ENCODE measurements at regions not wholly inside any gene's neighbourhood (a gene's known extent, or its start where the extent isn't known, plus 50 kb on each side); places are given as distances from the start of the nearest gene placed in this dataset.

GRCh38 chr1:29832471-29832870 lies 596.1 kb downstream of the PTPRU start:
- Histone ChIP-seq H3K27me3 (peaks cover 0 to 34% (median 18%) of the 10 kb centered on the region in 7 donors), H3K4me1 (no peaks in the 10 kb centered on the region), H3K27ac (no peak overlapping the region), H3K36me3 (no peaks in the 10 kb centered on the region), H3K4me3 (no peak overlapping the region), H3K9me3 (no peaks in the 10 kb centered on the region)
- WGBS, 2 donors = 69 to 76% methylated on average over 8 of the region's 8 CpGs
- no peak for TF ChIP-seq CTCF (IDR thresholded peaks at IDR 0.05)
- intact Hi-C loops (cut with DNase I) = no loop called here
- no peak for DNase-seq
- no peak for ATAC-seq

DNA sequence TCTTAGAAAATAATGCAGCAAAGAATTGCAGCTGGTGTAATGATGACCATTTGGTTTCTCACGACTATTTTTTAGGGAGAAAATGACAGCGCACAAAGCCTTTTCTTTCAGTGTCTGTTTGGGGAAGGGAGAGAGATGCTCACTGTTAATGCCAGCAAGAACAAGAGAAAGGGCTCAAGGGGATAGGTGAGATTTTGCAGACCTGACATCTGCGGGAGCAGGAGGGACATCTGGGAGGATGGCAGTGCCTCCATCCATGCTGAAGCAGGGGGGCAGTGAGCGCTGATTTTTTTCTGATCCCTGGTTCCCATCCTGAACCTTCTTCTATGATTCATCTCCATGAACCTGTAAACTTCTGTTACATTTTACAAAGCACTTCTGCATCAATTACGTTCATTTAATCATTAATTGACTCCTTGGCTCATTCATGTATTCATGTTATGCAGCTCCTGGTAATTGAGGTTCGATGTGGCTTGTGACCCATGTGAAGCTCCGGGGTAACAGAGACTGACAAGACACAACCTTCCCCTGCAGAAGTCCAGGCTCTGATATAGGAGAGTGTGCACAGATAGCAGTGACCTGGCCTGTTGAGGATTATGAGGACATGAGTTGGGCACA lies 595.3 kb downstream of the PTPRU start:
- WGBS, 2 donors = 67 to 79% methylated on average over 7 of the region's 7 CpGs
- H3K4me3 ChIP-seq = no peak overlapping the region
- ATAC-seq (no peak), DNase-seq (no peak)
- no peak for TF ChIP-seq CTCF (IDR thresholded peaks at IDR 0.05)
- no peaks in the 10 kb centered on the region for H3K36me3 ChIP-seq
- intact Hi-C loops (cut with DNase I) = no loop called here
- peaks cover 0 to 40% (median 26%) of the 10 kb centered on the region in 7 donors for H3K27me3 ChIP-seq
- H3K9me3 ChIP-seq = no peaks in the 10 kb centered on the region
- H3K4me1 ChIP-seq = no peaks in the 10 kb centered on the region
- no peak overlapping the region for H3K27ac ChIP-seq

- Histone ChIP-seq H3K4me1 (no peaks in the 10 kb centered on the region), H3K27ac (no peak overlapping the region), H3K36me3 (no peaks in the 10 kb centered on the region), H3K4me3 (no peak overlapping the region), H3K9me3 (no peaks in the 10 kb centered on the region), H3K27me3 (peaks cover 0 to 41% (median 26%) of the 10 kb centered on the region in 7 donors)
- no peak for DNase-seq
- no peak for ATAC-seq
- no peak for TF ChIP-seq CTCF (IDR thresholded peaks at IDR 0.05)
- WGBS, 2 donors = 60 to 64% methylated on average over 7 of the region's 7 CpGs
- intact Hi-C loops (cut with DNase I) = no loop called here
Measured at GRCh38 chr1:29830916-29831315, 594.6 kb downstream of the PTPRU start.

DNA sequence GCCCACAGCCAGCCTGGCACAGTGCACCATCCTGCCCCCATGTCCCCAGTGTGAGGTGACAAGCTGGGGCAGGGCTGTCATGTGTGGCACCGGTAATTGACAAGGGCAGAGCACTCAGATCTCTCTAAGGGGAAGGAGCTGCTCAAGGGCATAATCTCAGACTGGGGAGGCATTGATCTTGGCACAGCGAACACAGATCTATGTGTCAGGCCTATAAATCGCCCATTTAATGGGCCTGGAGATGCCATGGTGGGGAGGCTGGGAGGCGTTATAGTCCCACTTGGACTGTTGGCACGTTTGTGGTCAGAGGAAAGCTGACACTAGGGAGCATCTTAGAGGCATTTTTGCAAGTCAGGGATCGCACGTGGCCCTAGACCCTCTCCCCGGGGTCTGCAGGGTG lies 594.1 kb downstream of the PTPRU start:
- 58 to 61% methylated on average over 8 of the region's 8 CpGs for WGBS, 2 donors
- Histone ChIP-seq H3K9me3 (no peaks in the 10 kb centered on the region), H3K36me3 (no peaks in the 10 kb centered on the region), H3K27ac (no peak overlapping the region), H3K27me3 (peaks cover 0 to 41% (median 26%) of the 10 kb centered on the region in 7 donors), H3K4me1 (no peaks in the 10 kb centered on the region), H3K4me3 (no peak overlapping the region)
- intact Hi-C loops (cut with DNase I) = no loop called here
- DNase-seq (no peak), ATAC-seq (no peak)
- TF ChIP-seq CTCF (IDR thresholded peaks at IDR 0.05) = no peak

Measured in heart right ventricle (tissue), 16 donors.